HG03354 (cell line): ENCODE measurements at regions not wholly inside any gene's neighbourhood (a gene's known extent, or its start where the extent isn't known, plus 50 kb on each side); places are given as distances from the start of the nearest gene placed in this dataset.
"Not testable (repeated sequence)": the region's sequence is repeated elsewhere in the genome, so short reads cannot be mapped to it uniquely, and the experiment has no call there.

Experiments used
- ATAC-seq: cut with Tn5 transposase; IDR thresholded peaks from one replicate; pipeline ENCODE4 v1.9.1; 2021; ENCODE audit warnings: mild to moderate bottlenecking; ENCODE audit not compliant: unreplicated experiment, poor library complexity, severe bottlenecking

DNA sequence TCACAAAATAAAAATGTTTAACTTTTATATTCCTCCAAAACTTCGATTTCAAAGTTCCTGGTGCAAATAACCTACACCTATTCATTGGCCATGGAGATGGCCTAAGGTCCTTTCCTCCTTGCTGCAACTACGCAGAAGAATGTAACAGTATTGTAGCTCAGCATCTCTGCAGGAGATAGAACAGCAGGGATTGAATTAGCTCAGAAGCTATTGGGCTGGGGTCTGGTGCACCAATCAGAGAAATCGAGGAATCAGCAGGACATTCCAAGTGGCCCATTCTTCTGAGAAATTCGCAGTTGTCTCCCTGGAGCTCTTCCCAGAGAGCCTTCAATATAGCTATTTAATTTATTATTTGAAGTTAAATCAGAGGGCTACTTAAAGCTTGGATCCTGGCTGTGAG, 560.6 kb downstream of the GATA3 start:
- ATAC-seq, result no peak

- peak; percentile 68 for ATAC-seq
Measured at GRCh38 chr10:8616166-8616565, 561.7 kb downstream of the GATA3 start.

DNA sequence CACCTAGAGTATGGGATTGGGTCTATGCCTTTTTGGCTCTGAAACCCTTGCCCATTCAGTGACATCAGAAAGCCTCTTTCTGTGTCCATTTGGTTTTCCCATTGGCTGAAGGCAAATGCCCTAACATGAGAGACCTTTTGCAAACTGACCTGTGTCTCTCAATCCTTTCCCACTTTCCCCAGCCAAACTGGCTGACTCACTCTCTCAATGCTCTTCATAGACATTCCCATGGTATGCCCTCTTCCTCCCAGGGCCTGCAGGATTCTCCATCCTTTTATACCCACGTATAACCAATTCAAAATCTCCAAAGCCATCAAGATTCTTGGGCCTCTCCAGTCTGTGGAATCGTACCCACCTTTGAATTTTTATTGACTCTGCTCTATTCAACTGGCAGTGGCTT, 563.3 kb downstream of the GATA3 start:
- no peak for ATAC-seq

- no peak for ATAC-seq
Measured at GRCh38 chr10:8618834-8619233, 564.3 kb downstream of the GATA3 start.

- no peak for ATAC-seq
Measured at GRCh38 chr10:8628351-8628750, 573.9 kb downstream of the GATA3 start.

DNA sequence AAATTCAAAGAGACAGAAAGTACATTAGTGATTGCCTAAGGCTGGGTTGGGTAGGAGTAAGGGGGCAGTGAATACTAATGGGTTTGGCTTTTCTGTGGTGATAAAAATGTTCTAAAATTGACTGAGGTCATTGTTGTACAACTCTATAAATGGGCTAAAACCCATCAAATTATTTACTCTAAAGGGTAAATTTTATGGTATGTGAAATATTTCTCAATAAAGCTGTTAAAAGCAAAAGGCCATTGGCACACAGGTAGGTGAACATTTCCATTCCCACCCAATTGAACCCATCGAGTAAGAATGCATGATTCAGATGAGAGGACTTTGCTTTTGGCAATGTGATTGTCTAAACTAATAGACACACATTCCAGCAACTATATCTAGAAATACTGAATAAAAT, 579.4 kb downstream of the GATA3 start:
- ATAC-seq, result no peak

GRCh38 chr10:8636371-8636770, 581.9 kb downstream of the GATA3 start:
- no peak for ATAC-seq

DNA sequence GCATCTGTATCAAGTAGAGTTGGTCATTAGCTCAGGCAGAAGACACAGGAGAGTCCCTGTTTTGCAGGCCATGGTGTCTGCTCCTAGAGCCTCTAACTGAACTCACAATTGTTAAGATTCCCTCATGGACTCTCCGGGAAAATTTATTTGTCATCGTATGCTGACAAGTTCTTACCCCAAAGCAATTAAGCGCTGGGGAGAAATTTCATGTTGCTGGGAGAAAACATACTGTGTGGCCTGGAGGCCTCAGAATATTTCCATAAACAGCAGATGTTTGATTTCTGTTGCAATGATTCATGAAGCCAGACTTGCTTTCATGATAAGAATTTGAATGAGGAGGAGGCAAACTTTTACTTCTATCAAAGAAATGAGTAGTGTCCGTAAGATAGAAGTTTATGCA, 583.2 kb downstream of the GATA3 start:
- ATAC-seq, result no peak

- no peak for ATAC-seq
Measured at GRCh38 chr10:8638088-8638672, 583.7 kb downstream of the GATA3 start.

- no peak for ATAC-seq
Measured at GRCh38 chr10:8639486-8640185, 585.1 kb downstream of the GATA3 start.

DNA sequence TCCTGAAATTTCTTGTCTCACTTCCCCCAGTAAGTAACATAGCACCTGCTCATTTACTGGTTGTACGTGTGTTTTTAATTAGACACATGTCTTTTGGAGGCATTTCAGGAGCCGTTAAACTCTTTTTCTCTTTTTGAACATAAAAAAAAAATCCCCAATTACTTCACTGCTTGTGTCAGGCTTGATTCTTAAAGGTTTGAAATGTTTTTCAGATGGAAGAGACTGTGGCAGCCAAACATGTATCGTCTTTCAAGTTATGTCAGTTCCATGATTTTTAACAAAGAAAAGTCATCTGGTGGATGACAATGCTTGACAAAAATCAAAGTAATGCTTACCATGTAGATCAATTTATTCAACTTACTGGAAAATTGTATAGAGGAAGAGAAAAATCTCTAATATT, 585.8 kb downstream of the GATA3 start:
- no peak for ATAC-seq

DNA sequence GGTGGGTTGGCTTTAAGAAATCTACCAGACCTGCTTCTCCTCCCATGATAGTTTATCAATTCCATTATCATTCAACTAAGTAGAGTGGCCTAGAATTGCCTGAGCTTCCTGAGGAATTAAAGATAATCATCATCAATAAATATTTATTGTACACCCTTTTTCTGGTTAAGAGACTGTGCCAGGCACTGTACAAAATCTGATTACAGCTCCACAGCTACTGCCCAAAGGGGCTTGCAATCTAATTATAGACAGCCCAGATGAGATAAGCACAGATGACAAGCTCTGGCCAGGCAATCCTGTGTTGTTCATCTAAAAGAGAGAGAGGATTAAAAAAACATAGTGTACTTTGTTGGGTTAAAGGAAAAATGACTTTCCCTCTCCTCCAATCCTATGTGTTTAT, 586.4 kb downstream of the GATA3 start:
- no peak for ATAC-seq

DNA sequence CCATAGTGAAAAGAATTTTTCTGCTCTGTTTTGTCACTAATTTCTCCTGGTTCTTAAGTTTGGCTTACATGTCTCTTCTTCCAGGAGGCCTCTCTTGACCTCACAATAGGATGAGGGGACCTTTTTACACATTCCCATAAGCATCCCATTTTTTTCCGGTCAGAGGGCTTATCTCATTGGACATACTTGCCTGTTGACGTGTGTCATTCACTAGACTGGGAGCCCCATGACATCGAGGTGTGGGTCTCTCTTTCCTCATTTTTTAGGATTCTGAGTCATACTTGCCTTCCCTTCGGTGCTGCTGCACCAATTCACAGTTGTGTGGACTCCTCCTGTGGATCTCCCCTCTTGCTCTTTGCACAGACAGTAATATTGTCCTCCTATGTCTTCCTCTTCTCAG, 601.8 kb downstream of the GATA3 start:
- ATAC-seq, result no peak

GRCh38 chr10:8659982-8660381, 605.5 kb downstream of the GATA3 start:
- ATAC-seq, result no peak

GRCh38 chr10:8661886-8662285, 607.4 kb downstream of the GATA3 start:
- ATAC-seq, result no peak

DNA sequence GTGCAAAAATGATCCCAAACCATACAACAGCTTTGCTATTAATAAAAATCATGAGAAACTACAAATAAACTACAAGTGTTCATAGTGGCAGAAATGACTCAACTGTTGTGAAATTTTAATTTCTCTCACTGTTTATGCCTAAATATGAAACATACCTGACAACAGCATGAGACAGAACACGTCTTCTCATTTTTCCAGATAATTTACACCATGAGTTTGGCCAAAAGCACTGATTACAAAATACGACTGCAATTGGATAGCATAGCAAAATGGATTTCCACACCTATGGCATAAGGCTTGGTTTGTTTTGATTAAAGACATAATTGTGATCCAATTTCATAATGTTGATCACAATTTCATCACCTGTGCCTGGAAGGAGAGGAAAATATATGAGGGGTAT, 608.6 kb downstream of the GATA3 start:
- no peak for ATAC-seq

DNA sequence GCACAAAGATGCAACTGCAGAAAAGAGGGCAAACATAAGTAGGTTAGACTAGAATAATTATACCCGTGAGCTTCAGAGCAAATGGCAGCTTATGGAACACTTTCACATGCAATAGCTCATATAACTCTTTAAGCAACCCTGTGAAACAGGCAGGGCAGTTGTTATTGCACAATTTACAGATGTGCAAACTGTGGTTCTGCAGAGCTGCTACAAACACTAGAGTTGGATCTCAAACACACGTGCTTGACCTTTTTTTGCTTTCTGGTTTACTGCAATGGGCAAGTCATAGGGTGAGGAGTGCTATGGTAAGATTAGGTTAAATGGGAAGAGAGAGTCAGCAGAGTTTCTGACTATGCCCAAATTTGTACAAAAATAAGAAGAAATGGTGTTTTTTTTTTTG, 610.8 kb downstream of the GATA3 start:
- no peak for ATAC-seq

DNA sequence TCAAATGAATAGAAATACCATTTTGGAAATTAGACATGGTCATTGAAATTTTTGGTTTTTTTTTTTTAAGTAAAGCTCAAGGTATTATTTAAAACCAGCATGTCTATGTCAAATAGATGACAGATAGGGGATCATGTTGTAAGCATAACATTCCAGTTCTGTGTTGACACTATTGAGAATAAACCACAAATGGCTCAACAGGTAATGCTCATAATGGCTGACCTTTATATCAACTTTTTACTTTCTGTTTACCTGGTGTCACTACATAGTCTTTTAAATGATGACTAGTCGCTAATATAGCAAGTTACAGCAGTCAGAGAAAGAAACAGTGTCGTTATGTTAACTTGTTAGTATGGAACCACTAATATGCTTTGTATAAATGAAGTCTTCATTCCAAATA, 616.0 kb downstream of the GATA3 start:
- no peak for ATAC-seq

DNA sequence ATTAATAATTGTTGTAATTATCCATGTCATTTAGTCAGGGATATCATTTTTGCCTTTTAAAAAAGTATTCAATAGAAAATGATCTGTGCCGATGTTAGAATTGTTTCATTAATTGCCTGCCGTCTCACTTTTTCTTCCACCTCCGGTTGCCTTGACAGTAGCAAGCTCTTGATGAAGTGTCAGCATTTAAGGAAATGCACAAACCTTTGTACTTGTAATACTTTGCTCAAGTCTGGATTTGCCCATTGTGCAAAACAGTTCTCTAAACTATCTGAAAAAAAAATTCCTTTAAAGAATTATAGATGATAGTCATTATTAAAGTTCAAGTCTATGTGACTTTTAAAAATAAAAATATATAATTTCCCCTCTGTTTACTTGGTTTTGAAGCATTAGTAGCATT, 619.7 kb downstream of the GATA3 start:
- no peak for ATAC-seq

DNA sequence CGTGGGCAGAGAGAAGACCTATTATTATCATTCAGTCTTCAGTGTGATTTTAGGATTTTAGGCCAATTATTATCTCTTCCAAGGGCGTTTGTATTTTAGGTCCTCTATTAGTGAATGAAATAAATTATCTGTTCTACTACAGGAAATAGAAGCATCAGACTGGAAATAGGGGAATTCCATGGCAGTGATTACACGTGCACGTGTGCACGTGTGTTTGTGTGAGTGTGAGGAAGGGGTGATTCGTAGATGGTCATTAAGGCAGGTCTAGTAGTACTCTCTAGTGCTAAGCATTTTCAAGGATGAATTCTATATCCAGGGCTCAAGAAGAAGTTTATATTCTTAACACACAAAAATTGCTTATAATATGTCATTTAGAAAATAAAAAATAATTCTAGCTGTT, 623.2 kb downstream of the GATA3 start:
- ATAC-seq, result no peak

DNA sequence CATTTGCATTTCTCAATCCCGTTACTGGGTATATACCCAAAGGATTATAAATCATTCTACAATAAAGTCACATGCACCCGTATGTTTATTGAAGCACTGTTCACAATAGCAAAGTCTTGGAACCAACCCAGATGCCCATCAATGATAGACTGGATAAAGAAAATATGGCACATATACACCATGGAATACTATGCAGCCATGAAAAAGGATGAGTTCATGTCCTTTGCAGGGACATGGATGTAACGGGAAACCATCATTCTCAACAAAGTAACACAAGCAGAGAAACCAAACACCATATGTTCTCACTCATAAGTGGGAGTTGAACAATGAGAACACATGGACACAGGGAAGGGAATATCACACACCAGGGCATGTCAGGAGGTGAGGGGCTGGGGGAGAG, 630.4 kb downstream of the GATA3 start:
- not testable (repeated sequence) for ATAC-seq

GRCh38 chr10:8688881-8689280, 634.4 kb downstream of the GATA3 start:
- ATAC-seq, result no peak
